ENCODE measurements at regions not wholly inside any gene's neighbourhood (a gene's known extent, or its start where the extent isn't known, plus 50 kb on each side); places are given as distances from the start of the nearest gene placed in this dataset.

DNA sequence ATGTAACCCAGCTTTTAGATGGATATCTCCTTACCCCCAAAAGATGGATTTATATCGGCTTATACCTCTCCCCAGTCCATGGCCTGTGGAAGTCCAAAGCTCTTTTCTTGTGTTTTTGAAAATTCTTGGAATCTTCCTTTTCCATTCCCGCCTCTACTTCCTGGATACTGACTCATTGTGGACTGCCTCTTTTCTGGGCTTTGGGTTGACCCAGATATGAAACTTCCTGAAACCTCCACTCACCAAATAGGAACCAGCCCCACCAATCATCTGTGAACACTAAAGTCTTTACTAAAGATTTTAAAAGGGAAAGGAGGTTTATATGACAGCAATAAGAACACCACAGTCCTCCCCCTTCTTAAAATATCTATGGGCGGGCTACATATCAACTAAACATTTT is 163.4 kb upstream of the SYN3 start:
- no peaks in the 10 kb centered on the region for H3K9me3 ChIP-seq (ENCODE audit: control insufficient read depth, low read length, poor library complexity, severe bottlenecking)
- H3K27me3 Mint-ChIP-seq, result peaks cover 21% of the 10 kb centered on the region
- no peaks in the 10 kb centered on the region for H3K4me1 Mint-ChIP-seq
- H3K27ac Mint-ChIP-seq, result no peak overlapping the region
- peak overlapping the region; percentile 60 for H3K4me3 Mint-ChIP-seq
- no peaks in the 10 kb centered on the region for H3K36me3 Mint-ChIP-seq (ENCODE audit: low read depth)
- no peak for ATAC-seq
- no peak for DNase-seq

DNA sequence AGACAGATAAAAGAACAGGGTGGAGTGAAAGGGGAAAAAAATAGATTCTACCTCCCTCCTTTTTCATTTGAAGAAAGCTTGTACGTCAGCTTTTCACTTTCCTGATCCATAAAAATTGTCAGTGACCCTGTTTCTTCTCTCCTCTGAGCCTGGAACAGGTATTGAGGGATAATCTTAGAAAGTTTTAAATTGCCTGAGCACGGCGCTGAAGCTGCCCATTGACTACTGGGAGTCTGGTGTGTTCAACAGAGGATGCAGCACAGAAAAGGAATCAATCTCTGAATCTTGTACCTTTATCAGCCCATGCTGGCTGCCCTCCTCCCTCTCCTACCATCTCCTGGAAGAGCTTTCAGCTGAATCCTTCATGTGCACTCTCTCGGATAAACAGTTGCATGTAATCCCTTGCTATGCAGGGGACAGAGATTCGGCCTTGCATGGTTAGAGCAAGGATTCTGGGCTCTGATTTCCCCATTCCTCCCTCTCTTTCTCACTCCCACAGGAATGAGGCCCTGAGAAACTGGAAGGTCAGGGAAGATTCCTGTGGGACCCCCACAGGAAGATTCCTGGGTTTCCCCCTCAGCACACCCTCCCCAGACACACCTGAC is 162.4 kb upstream of the SYN3 start:
- no peaks in the 10 kb centered on the region for H3K9me3 ChIP-seq (ENCODE audit: control insufficient read depth, low read length, poor library complexity, severe bottlenecking)
- no peaks in the 10 kb centered on the region for H3K4me1 Mint-ChIP-seq
- no peak overlapping the region for H3K4me3 Mint-ChIP-seq
- H3K27ac Mint-ChIP-seq, result no peak overlapping the region
- ATAC-seq (no peak), DNase-seq (no peak)
- H3K27me3 Mint-ChIP-seq, result peaks cover 27% of the 10 kb centered on the region
- H3K36me3 Mint-ChIP-seq (ENCODE audit: low read depth), result no peaks in the 10 kb centered on the region

DNA sequence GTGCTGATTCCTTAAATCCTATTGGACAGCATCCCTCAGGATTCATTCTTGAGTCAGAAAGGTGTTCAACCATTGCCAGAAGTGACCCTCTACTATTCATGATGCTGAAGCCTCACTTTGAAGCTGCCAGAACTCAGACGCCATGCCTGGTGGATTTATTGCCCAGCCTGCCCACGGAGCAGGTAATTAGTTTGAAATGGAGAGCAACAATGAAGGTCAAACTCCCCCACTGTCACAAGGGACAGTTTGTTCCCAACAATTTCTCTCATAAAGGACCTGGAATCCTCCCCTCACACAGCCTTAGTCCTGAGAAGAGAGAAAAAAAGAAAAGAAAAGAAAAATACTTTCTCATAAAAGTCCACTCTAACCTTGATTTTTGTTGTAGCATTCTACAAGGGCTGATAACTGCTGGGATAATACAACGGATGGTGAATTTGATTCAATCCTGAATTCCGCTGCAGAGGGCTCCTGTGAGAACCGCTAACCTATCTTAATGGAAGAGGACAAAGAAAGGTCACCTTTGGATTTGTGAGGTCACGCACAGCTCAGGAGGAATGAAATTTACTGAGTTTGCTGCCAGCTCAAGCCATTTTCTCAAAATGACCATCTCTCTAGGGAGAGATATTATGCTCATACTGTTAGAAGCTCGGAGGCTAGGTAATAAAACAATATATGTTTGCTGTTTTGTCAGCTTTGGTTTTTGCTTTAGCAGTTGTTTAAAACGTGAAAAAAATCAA is 161.6 kb upstream of the SYN3 start:
- Mint-ChIP-seq H3K4me3 (no peak overlapping the region), H3K27me3 (peaks cover 28% of the 10 kb centered on the region), H3K4me1 (no peaks in the 10 kb centered on the region), H3K27ac (no peak overlapping the region), H3K36me3 (ENCODE audit: low read depth) (no peaks in the 10 kb centered on the region)
- ATAC-seq (no peak), DNase-seq (no peak)
- H3K9me3 ChIP-seq (ENCODE audit: control insufficient read depth, low read length, poor library complexity, severe bottlenecking), result no peaks in the 10 kb centered on the region

DNA sequence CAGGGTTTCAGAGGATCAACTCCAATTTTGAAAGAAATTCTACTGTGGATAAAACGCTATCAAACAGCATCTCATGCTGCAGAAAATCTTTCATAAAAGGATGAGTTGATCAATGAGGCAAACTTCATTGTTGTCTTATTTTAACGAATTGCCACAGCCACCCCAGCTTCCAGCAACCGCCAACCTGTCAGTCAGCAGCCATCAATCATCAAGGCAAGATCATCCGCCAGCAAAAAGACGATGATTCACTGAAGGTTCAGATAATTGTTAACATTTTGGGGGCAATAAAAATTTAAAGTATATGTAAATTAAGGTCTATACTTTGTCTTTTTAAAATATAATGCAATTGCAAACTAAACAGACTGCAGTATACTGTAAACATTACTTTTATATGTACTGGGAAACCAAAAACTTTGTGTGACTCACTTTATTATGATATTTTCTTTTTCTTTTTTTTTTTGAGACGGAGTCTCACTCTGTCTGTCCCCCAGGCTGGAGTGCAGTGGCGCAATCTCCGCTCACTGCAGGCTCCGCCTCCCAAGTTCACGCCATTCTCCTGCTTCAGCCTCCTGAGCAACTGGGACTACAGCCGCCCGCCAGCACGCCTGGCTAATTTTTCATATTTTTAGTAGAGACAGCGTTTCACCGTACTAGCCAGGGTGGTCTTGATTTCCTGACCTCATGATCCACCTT is 155.3 kb upstream of the SYN3 start:
- ATAC-seq (no peak), DNase-seq (no peak)
- Mint-ChIP-seq H3K27me3 (peaks cover 29% of the 10 kb centered on the region), H3K4me1 (no peaks in the 10 kb centered on the region), H3K36me3 (ENCODE audit: low read depth) (no peaks in the 10 kb centered on the region), H3K4me3 (no peak overlapping the region), H3K27ac (no peak overlapping the region)
- no peaks in the 10 kb centered on the region for H3K9me3 ChIP-seq (ENCODE audit: control insufficient read depth, low read length, poor library complexity, severe bottlenecking)

DNA sequence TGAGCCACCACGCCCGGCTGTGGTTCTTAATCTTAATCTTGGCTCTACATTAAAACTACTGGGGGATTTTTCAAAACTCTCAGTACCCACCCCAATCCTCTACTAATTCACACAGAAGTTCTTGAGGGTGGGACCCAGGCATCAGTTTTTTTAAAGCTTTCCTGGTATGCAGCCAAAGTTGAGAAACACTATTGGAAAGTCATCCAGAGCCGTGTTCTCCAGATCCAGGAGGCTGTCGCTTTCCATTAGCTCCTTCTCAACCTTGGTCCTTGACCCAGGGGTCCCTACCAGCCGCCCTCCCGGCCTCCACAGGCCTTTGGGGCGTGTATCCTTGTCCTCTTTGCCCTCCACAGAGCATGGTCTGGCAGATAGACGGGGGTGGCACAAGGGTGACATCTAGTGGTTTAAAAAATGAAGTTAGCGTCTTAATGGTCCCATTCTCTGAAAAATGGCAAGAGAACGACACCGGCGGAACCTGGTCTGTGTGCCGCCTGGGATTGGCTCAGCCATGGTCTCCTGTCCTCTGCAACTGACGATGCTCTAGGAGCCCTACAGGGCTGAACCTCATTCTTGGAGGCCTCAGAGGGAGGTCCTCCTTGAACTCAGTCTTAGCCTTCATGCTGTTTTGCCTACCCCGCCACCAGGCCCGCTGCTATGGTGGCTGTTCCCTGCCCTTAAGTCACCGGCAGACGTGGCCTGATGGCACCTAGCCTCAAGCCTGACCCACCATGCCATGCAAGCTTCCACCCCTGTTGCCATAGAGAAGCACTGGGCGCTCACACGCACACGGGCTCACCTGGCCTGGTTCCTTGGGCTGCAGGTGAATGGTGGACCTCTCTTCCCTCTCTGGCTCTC is 152.0 kb upstream of the SYN3 start:
- Mint-ChIP-seq H3K36me3 (ENCODE audit: low read depth) (no peaks in the 10 kb centered on the region), H3K27me3 (peaks cover 35% of the 10 kb centered on the region), H3K27ac (no peak overlapping the region), H3K4me3 (no peak overlapping the region), H3K4me1 (no peaks in the 10 kb centered on the region)
- no peak for ATAC-seq
- DNase-seq, result no peak
- H3K9me3 ChIP-seq (ENCODE audit: control insufficient read depth, low read length, poor library complexity, severe bottlenecking), result no peaks in the 10 kb centered on the region

DNA sequence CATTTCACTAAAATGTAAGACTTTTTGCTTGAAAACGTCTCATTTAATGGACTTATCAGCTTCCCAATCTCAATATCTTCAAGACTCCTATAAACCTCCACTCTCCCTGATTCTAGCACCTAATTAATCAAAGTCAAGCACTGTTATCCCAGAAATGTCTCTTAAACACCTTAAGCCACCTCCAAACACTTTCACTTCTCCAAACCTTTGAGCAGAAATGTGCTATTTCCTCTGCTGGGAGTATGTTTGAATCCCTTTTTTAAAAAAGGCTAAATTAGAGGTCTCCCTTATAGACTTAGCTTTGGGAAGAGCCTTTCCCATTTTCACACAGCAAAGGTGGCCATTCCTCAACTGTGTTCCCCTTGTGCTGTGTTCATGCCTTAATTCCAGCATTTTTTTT is 146.2 kb upstream of the SYN3 start:
- Mint-ChIP-seq H3K36me3 (ENCODE audit: low read depth) (no peaks in the 10 kb centered on the region), H3K27ac (no peak overlapping the region), H3K4me1 (no peaks in the 10 kb centered on the region), H3K27me3 (peaks cover 39% of the 10 kb centered on the region), H3K4me3 (no peak overlapping the region)
- no peak for DNase-seq
- H3K9me3 ChIP-seq (ENCODE audit: control insufficient read depth, low read length, poor library complexity, severe bottlenecking), result no peaks in the 10 kb centered on the region
- no peak for ATAC-seq

DNA sequence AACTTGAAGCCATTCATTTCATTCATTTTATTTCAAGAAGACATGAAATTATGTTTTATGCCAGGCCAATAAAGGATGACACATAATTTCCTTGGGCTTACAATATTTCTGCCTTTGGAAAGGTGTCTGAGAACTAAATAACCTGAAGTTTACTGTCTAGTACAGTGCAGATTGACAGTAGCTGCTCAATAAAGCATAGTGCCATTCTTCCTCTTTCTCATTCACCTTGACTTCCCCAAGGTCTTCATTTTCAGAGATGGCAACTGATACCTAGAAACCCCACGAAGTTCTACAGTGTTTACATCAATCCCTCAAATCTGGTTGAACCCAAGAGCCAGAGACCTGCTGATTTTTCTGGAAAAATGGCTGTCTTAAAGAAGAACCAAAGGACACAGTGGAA is 144.3 kb upstream of the SYN3 start:
- DNase-seq, result no peak
- H3K9me3 ChIP-seq (ENCODE audit: control insufficient read depth, low read length, poor library complexity, severe bottlenecking), result no peaks in the 10 kb centered on the region
- H3K4me1 Mint-ChIP-seq, result no peaks in the 10 kb centered on the region
- no peak overlapping the region for H3K4me3 Mint-ChIP-seq
- no peak overlapping the region for H3K27ac Mint-ChIP-seq
- no peak for ATAC-seq
- no peaks in the 10 kb centered on the region for H3K36me3 Mint-ChIP-seq (ENCODE audit: low read depth)
- H3K27me3 Mint-ChIP-seq, result peaks cover 36% of the 10 kb centered on the region

DNA sequence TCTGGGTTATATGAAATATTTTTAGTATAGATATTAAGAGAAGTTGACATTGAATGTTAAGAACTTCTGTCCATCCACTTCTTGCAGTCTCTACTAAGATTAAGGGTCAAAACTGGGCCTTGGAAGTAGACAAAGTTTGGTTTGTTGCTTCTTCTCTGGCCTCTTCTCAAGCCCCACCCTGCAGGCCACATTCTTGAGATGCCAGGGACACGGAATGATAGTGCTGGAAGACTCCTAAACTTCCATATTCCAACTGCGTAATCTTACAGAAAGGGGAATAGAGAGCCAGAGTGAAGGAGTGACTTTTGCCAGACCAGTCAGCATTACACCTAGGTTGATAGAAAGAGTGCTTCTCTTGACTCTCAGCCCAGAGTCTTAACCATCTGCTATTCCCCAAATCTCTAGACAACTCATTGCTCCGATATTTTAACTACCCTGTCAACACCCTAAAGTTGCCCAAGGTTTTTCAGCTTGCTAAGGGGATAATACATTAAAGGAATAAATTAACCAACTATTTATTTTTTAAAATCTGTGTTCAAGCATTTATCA is 136.4 kb upstream of the SYN3 start:
- no peak for ATAC-seq
- Mint-ChIP-seq H3K27me3 (peaks cover 10% of the 10 kb centered on the region), H3K36me3 (ENCODE audit: low read depth) (peaks cover 2% of the 10 kb centered on the region), H3K4me3 (no peak overlapping the region), H3K27ac (no peak overlapping the region), H3K4me1 (no peaks in the 10 kb centered on the region)
- H3K9me3 ChIP-seq (ENCODE audit: control insufficient read depth, low read length, poor library complexity, severe bottlenecking), result no peaks in the 10 kb centered on the region
- DNase-seq, result no peak

DNA sequence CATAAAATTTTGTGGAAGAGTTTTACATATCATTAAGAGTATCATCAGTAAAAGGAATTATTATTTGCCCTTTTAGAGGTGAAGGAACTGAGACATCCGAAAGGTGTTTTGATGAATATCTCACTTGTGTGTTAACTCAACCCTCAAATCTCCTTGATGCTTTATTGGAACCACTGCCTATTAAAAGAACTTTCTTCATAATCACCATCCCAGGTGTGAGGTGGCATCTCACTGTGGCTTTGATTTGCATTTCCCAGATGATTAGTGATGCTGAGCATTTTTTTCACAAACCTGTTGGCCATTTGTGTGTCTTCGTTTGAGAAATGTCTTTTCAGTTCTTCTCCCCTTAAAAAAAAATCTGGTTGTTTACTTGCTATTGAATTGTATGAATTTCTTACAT is 134.0 kb upstream of the SYN3 start:
- Mint-ChIP-seq H3K4me3 (no peak overlapping the region), H3K27me3 (peaks cover 5% of the 10 kb centered on the region), H3K4me1 (no peaks in the 10 kb centered on the region), H3K27ac (no peak overlapping the region), H3K36me3 (ENCODE audit: low read depth) (peaks cover 2% of the 10 kb centered on the region)
- no peak for ATAC-seq
- DNase-seq, result no peak
- H3K9me3 ChIP-seq (ENCODE audit: control insufficient read depth, low read length, poor library complexity, severe bottlenecking), result no peaks in the 10 kb centered on the region

DNA sequence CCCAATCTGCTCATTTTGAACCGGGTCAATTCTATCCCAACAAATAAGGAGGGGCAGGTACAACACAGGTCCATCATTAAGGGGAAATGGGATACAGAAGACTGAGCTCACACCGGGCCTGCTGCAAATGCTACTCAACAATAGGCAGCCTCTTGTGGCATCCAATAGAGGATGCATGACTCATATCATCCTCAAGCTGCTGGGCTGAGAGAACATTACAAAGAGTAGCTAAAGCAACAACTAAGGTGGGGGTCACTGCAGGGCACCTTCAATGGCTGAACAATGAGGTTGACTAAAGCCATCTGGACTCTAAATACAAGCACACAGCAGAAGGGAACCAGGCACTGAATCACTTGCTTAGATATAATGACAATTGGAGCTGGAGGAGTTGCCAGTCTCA is 130.1 kb upstream of the SYN3 start:
- Mint-ChIP-seq H3K4me3 (no peak overlapping the region), H3K27ac (no peak overlapping the region), H3K36me3 (ENCODE audit: low read depth) (peaks cover 2% of the 10 kb centered on the region), H3K27me3 (peaks cover 5% of the 10 kb centered on the region), H3K4me1 (no peaks in the 10 kb centered on the region)
- DNase-seq (no peak), ATAC-seq (no peak)
- no peaks in the 10 kb centered on the region for H3K9me3 ChIP-seq (ENCODE audit: control insufficient read depth, low read length, poor library complexity, severe bottlenecking)

DNA sequence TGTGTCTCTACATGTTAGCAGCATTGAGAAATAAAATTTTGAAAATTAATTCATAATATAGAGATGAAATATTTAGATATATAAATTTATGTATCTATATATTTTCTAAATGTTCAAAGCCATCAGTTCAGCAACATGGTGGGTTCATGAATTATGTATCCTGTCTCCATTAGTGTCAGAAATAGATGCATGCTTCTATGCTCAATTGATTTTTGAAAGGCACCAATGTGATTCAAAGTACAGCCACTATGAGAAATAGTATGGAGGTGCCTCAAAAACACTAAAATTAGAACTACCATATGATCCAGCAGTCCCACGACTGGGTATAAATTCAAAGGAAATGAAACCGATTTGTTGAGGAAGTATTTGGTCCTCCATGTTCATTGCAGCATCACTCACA is 128.6 kb upstream of the SYN3 start:
- H3K27ac Mint-ChIP-seq, result no peak overlapping the region
- no peaks in the 10 kb centered on the region for H3K36me3 Mint-ChIP-seq (ENCODE audit: low read depth)
- no peaks in the 10 kb centered on the region for H3K9me3 ChIP-seq (ENCODE audit: control insufficient read depth, low read length, poor library complexity, severe bottlenecking)
- H3K4me1 Mint-ChIP-seq, result no peaks in the 10 kb centered on the region
- H3K27me3 Mint-ChIP-seq, result peaks cover 5% of the 10 kb centered on the region
- no peak for DNase-seq
- ATAC-seq, result no peak
- H3K4me3 Mint-ChIP-seq, result no peak overlapping the region

DNA sequence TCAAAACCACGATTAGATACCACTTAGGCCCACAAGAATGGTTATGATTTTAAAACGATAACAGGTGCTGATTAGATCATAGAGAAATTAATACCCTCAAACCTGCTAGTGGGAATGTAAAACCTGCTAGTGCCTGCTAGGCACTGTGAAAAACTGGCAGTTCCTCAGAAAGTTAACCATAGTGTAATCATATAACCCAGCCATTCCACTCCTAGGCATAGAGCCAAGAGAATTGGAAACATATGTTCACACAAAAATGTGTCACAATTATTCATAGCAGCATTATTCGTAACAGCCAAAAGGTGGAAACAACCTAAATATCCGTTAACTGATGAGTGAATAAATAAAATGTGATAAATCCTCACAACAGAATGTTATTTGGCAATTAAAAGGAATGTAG is 122.2 kb upstream of the SYN3 start:
- Mint-ChIP-seq H3K36me3 (ENCODE audit: low read depth) (no peaks in the 10 kb centered on the region), H3K27me3 (peaks cover 5% of the 10 kb centered on the region), H3K27ac (no peak overlapping the region), H3K4me1 (no peaks in the 10 kb centered on the region), H3K4me3 (no peak overlapping the region)
- ATAC-seq (no peak), DNase-seq (no peak)
- H3K9me3 ChIP-seq (ENCODE audit: control insufficient read depth, low read length, poor library complexity, severe bottlenecking), result no peaks in the 10 kb centered on the region
